Hepatocyte (in vitro differentiated cells): ENCODE measurements at regions not wholly inside any gene's neighbourhood (a gene's known extent, or its start where the extent isn't known, plus 50 kb on each side); places are given as distances from the start of the nearest gene placed in this dataset.

ENCODE experiments used
- DNase-seq: peaks from one replicate; pipeline ENCODE4 v3.0.0-alpha.2; 2016; ENCODE audit warnings: low spot score
- H2AFZ ChIP-seq: fragments of 200-600 bp; sonication (generic); 2 replicates; pipeline ENCODE4 v1.6.0; 2016; ENCODE audit warnings: antibody characterized with exemption, mild to moderate bottlenecking
- H3K27ac ChIP-seq: fragments of 200-600 bp; sonication (generic); 2 replicates; pipeline ENCODE4 v1.5.1; 2016; ENCODE audit warnings: mild to moderate bottlenecking
- H3K27me3 ChIP-seq: fragments of 200-600 bp; sonication (generic); 2 replicates; pipeline ENCODE4 v1.6.1; 2016
- H3K36me3 ChIP-seq: fragments of 200-600 bp; sonication (generic); replicated peaks from 2 replicates; pipeline ENCODE4 v1.5.1; 2016; ENCODE audit warnings: low read depth; ENCODE audit not compliant: insufficient read depth
- H3K4me1 ChIP-seq: fragments of 200-600 bp; sonication (generic); 2 replicates; pipeline ENCODE4 v1.5.1; 2016; ENCODE audit warnings: mild to moderate bottlenecking, moderate library complexity; ENCODE audit not compliant: insufficient read depth
- H3K4me2 ChIP-seq: fragments of 200-600 bp; sonication (generic); 2 replicates; pipeline ENCODE4 v1.6.0; 2016
- H3K4me3 ChIP-seq: fragments of 200-600 bp; sonication (generic); 2 replicates; pipeline ENCODE4 v1.5.1; 2016; ENCODE audit warnings: mild to moderate bottlenecking
- H3K79me2 ChIP-seq: fragments of 200-600 bp; sonication (generic); 2 replicates; pipeline ENCODE4 v1.6.0; 2017; ENCODE audit warnings: mild to moderate bottlenecking
- H3K9me2 ChIP-seq: fragments of 200-600 bp; sonication (generic); replicated peaks from 2 replicates; pipeline ENCODE4 v1.6.0; 2017; ENCODE audit warnings: mild to moderate bottlenecking; ENCODE audit not compliant: insufficient read depth
- H3K9me3 ChIP-seq: fragments of 200-600 bp; sonication (generic); 2 replicates; pipeline ENCODE4 v1.5.1; 2016; ENCODE audit warnings: low read depth, mild to moderate bottlenecking
- H4K20me1 ChIP-seq: fragments of 200-600 bp; sonication (generic); 2 replicates; pipeline ENCODE4 v1.6.0; 2016; ENCODE audit warnings: mild to moderate bottlenecking; ENCODE audit not compliant: insufficient read depth, poor library complexity, severe bottlenecking
- CTCF ChIP-seq: fragments of 200-600 bp; sonication (generic); IDR thresholded peaks from 2 replicates; pipeline ENCODE4 v1.5.1; 2016; ENCODE audit warnings: antibody characterized with exemption, mild to moderate bottlenecking; ENCODE audit not compliant: poor library complexity
- EZH2 ChIP-seq: fragments of 200-600 bp; sonication (generic); IDR thresholded peaks from 2 replicates; pipeline ENCODE4 v1.6.1; 2016; ENCODE audit warnings: antibody characterized with exemption, mild to moderate bottlenecking, borderline replicate concordance
- EZH2phosphoT487 ChIP-seq: fragments of 200-600 bp; sonication (generic); IDR thresholded peaks from one replicate; pipeline ENCODE4 v1.6.1; 2018; ENCODE audit warnings: antibody characterized with exemption, mild to moderate bottlenecking, low read depth, moderate library complexity; ENCODE audit not compliant: unreplicated experiment, severe bottlenecking
- WGBS: methylation state at CpG from one replicate; pipeline ENCODE4 v1.1.6; 2016; ENCODE audit warnings: low lambda C conversion rate; ENCODE audit errors: missing lambda C conversion rate; 5-methylcytosine and 5-hydroxymethylcytosine counted together

GRCh38 chr12:14254781-14255180, 110.7 kb upstream of the ATF7IP start:
- H3K36me3 ChIP-seq, result no peaks in the 10 kb centered on the region
- 95% methylated on average over 6 of the region's 6 CpGs for WGBS
- TF ChIP-seq EZH2phosphoT487, result no peak
- no peak for TF ChIP-seq CTCF
- no peak for TF ChIP-seq EZH2
- no peaks in the 10 kb centered on the region for H4K20me1 ChIP-seq
- H3K27ac ChIP-seq, result no peak overlapping the region
- H3K4me1 ChIP-seq, result peaks cover 18% of the 10 kb centered on the region
- DNase-seq, result no peak
- H3K79me2 ChIP-seq, result no peaks in the 10 kb centered on the region
- no peaks in the 10 kb centered on the region for H3K9me2 ChIP-seq
- H2AFZ ChIP-seq, result no peak overlapping the region
- H3K9me3 ChIP-seq, result no peaks in the 10 kb centered on the region
- no peak overlapping the region for H3K4me2 ChIP-seq
- no peak overlapping the region for H3K4me3 ChIP-seq
- no peaks in the 10 kb centered on the region for H3K27me3 ChIP-seq

- 78% methylated on average over 6 of the region's 6 CpGs for WGBS
- TF ChIP-seq EZH2 (no peak), EZH2phosphoT487 (no peak), CTCF (no peak)
- Histone ChIP-seq H3K4me3 (no peak overlapping the region), H3K9me3 (no peaks in the 10 kb centered on the region), H3K79me2 (no peaks in the 10 kb centered on the region), H3K9me2 (no peaks in the 10 kb centered on the region), H2AFZ (peak overlapping the region; percentile 22), H4K20me1 (no peaks in the 10 kb centered on the region), H3K27me3 (no peaks in the 10 kb centered on the region), H3K4me2 (no peak overlapping the region), H3K27ac (peak overlapping the region; percentile 94), H3K4me1 (peaks cover 31% of the 10 kb centered on the region), H3K36me3 (no peaks in the 10 kb centered on the region)
- no peak for DNase-seq
Observed at GRCh38 chr12:14256121-14256520, 109.4 kb upstream of the ATF7IP start.

- peak; percentile 82 for DNase-seq
- Histone ChIP-seq H3K4me1 (peaks cover 32% of the 10 kb centered on the region), H3K9me2 (no peaks in the 10 kb centered on the region), H4K20me1 (no peaks in the 10 kb centered on the region), H2AFZ (peak overlapping the region; percentile 22), H3K79me2 (no peaks in the 10 kb centered on the region), H3K4me2 (peak overlapping the region; percentile 62), H3K9me3 (no peaks in the 10 kb centered on the region), H3K27ac (peak overlapping the region; percentile 94), H3K36me3 (no peaks in the 10 kb centered on the region), H3K4me3 (no peak overlapping the region), H3K27me3 (no peaks in the 10 kb centered on the region)
- no peak for TF ChIP-seq EZH2phosphoT487
- TF ChIP-seq CTCF, result peak; percentile 63
- WGBS, result 52% methylated on average over 15 of the region's 15 CpGs
Observed at GRCh38 chr12:14256555-14257169, 108.8 kb upstream of the ATF7IP start.

- Histone ChIP-seq H3K27me3 (no peaks in the 10 kb centered on the region), H3K27ac (peak overlapping the region; percentile 94), H2AFZ (peak overlapping the region; percentile 18), H3K4me1 (peaks cover 32% of the 10 kb centered on the region), H4K20me1 (no peaks in the 10 kb centered on the region), H3K36me3 (no peaks in the 10 kb centered on the region), H3K9me2 (no peaks in the 10 kb centered on the region), H3K4me3 (no peak overlapping the region), H3K79me2 (no peaks in the 10 kb centered on the region), H3K4me2 (peak overlapping the region; percentile 62), H3K9me3 (no peaks in the 10 kb centered on the region)
- no peak for TF ChIP-seq EZH2
- TF ChIP-seq EZH2phosphoT487, result no peak
- TF ChIP-seq CTCF, result no peak
- 27% methylated on average over 7 of the region's 7 CpGs for WGBS
- DNase-seq, result no peak
Observed at GRCh38 chr12:14257303-14257733, 108.2 kb upstream of the ATF7IP start.
